GM13977 (cell line): ENCODE measurements at regions not wholly inside any gene's neighbourhood (a gene's known extent, or its start where the extent isn't known, plus 50 kb on each side); places are given as distances from the start of the nearest gene placed in this dataset.

Experiments
- DNase-seq: peaks from one replicate; pipeline ENCODE4 v3.0.0; 2012; ENCODE audit warnings: low spot score
- CTCF ChIP-seq: IDR thresholded peaks from 2 replicates; pipeline ENCODE4 v1.5.1; 2012; ENCODE audit warnings: mild to moderate bottlenecking, control low read depth; ENCODE audit not compliant: insufficient read depth; ENCODE audit errors: extremely low read depth, missing control alignments
- in situ Hi-C: fragments of 300-500 bp; cut with MboI; formaldehyde crosslinking; loops from one replicate; pipeline ENCODE4 v1.12.0; 2022; ENCODE audit warnings: low sequenced_read_pairs, low pct_unique_long_range_greater_than_20kb, mixed read lengths, inconsistent platforms; ENCODE audit not compliant: unreplicated experiment

- DNase-seq = no peak
- in situ Hi-C loops = no loop called here
Measured at GRCh38 chr3:72041076-72041475, 256.1 kb upstream of the PROK2 start.

DNA sequence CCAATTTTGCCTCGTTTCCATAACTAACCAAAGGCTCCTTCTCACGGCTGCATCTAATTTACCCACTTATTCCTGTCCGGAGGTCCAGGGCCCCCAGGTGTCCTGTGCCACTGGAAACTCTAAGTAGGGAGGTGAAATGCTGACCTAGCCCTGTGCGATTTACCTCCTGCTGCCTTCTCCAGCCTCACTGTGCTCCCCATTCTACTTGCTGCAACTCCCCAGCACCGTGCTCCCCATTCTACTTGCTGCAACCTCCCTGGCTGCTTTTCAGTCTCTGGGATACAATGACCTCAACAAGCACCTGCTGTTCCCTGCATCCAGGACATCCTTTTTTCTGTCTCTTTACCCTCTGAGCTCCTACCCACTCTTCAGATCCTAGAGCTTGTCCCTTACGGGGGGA, 254.7 kb upstream of the PROK2 start:
- in situ Hi-C loops = no loop called here
- DNase-seq = no peak
- TF ChIP-seq CTCF = no peak

More at GRCh38 chr3:72041076-72041475, 256.1 kb upstream of the PROK2 start:
- TF ChIP-seq CTCF = no peak

- in situ Hi-C loops = no loop called here
- no peak for DNase-seq
- no peak for TF ChIP-seq CTCF
Measured at GRCh38 chr3:72036899-72037298, 252.0 kb upstream of the PROK2 start.

DNA sequence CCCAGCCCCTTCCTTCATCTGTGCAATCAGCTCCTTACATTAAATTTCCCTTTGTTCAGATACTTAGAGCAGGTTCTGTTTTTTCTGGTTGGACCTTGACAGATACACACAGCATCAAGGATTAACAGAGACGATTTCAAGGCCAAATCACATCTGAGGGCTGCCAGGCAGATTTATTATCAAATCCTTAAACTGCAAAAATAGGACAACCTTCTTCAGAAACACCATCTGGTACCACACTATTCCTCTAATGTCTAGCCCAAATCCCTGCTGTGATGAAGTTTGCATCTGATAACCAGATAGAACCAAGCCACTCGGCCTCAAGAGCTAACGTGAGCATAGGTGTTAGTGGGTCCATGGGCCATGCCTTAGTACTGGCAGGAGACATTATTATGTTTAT, 250.7 kb upstream of the PROK2 start:
- no peak for DNase-seq
- in situ Hi-C loops = no loop called here
- no peak for TF ChIP-seq CTCF

DNA sequence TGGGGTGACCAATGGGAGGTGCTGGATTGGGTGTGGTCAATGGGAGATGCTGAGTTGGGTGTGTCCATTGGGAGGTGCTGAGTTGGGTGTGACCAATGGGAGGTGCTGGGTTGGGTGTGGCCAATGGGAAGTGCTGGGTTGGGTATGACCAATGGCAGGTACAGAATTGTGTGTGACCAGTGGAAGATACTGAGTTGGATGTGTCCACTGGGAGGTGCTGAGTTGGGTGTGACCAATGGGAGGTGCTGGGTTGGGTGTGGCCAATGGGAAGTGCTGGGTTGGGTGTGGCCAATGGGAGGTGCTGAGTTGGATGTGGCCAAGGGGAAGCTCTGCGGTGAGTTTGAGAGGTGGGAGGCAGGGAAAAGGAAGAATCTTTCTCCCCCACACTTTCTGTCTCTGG, 250.0 kb upstream of the PROK2 start:
- in situ Hi-C loops = no loop called here
- DNase-seq = no peak
- no peak for TF ChIP-seq CTCF

GRCh38 chr3:72033666-72034428, 248.9 kb upstream of the PROK2 start:
- TF ChIP-seq CTCF = no peak
- in situ Hi-C loops = no loop called here
- DNase-seq = peak; percentile 23
